Progenitor cell of endocrine pancreas (in vitro differentiated cells): ENCODE measurements at regions not wholly inside any gene's neighbourhood (a gene's known extent, or its start where the extent isn't known, plus 50 kb on each side); places are given as distances from the start of the nearest gene placed in this dataset.
"Not testable (repeated sequence)": the region's sequence is repeated elsewhere in the genome, so short reads cannot be mapped to it uniquely, and the experiment has no call there.

ENCODE experiments used
- DNase-seq: peaks from one replicate; pipeline ENCODE4 v3.0.0; 2021; ENCODE audit warnings: low spot score; ENCODE audit not compliant: unreplicated experiment
- H3K27ac Mint-ChIP-seq: 2 replicates; pipeline ENCODE4 v1.8.0; 2021; ENCODE audit warnings: mild to moderate bottlenecking, moderate library complexity, mixed read lengths
- H3K27me3 Mint-ChIP-seq: 2 replicates; pipeline ENCODE4 v1.8.0; 2021; ENCODE audit warnings: mixed read lengths
- H3K36me3 Mint-ChIP-seq: 2 replicates; pipeline ENCODE4 v1.8.0; 2022; ENCODE audit warnings: mixed read lengths; ENCODE audit not compliant: insufficient read depth
- H3K4me1 Mint-ChIP-seq: 2 replicates; pipeline ENCODE4 v1.8.0; 2021; ENCODE audit warnings: low read depth, mixed read lengths
- H3K4me3 Mint-ChIP-seq: 2 replicates; pipeline ENCODE4 v1.8.0; 2021; ENCODE audit warnings: low read depth, mild to moderate bottlenecking, moderate library complexity, mixed read lengths
- H3K9me3 Mint-ChIP-seq: 2 replicates; pipeline ENCODE4 v1.8.0; 2021; ENCODE audit warnings: low read depth, mixed read lengths
- CTCF ChIP-seq: fragments of 200-600 bp; sonication (generic); IDR thresholded peaks from one replicate; pipeline ENCODE4 v1.5.0; 2021; ENCODE audit warnings: antibody characterized with exemption, mild to moderate bottlenecking; ENCODE audit not compliant: unreplicated experiment

- H3K36me3 Mint-ChIP-seq, result no peaks in the 10 kb centered on the region
- H3K4me3 Mint-ChIP-seq, result no peak overlapping the region
- H3K9me3 Mint-ChIP-seq, result no peaks in the 10 kb centered on the region
- no peak for TF ChIP-seq CTCF
- H3K27ac Mint-ChIP-seq, result no peak overlapping the region
- no peaks in the 10 kb centered on the region for H3K27me3 Mint-ChIP-seq
- DNase-seq, result no peak
- peaks cover 29% of the 10 kb centered on the region for H3K4me1 Mint-ChIP-seq
Measured at GRCh38 chr2:37800176-37800858, 124.8 kb upstream of the RMDN2 start.

- H3K9me3 Mint-ChIP-seq, result peaks cover 11% of the 10 kb centered on the region
- no peak overlapping the region for H3K4me3 Mint-ChIP-seq
- no peak overlapping the region for H3K27ac Mint-ChIP-seq
- no peak for TF ChIP-seq CTCF
- no peaks in the 10 kb centered on the region for H3K27me3 Mint-ChIP-seq
- DNase-seq, result no peak
- peaks cover 11% of the 10 kb centered on the region for H3K4me1 Mint-ChIP-seq
- peaks cover 1% of the 10 kb centered on the region for H3K36me3 Mint-ChIP-seq
Measured at GRCh38 chr2:37802211-37802752, 122.8 kb upstream of the RMDN2 start.

GRCh38 chr2:37802899-37803379 is 122.1 kb upstream of the RMDN2 start:
- no peak for TF ChIP-seq CTCF
- Mint-ChIP-seq H3K27me3 (no peaks in the 10 kb centered on the region), H3K4me1 (peaks cover 8% of the 10 kb centered on the region), H3K36me3 (peaks cover 1% of the 10 kb centered on the region), H3K9me3 (peaks cover 15% of the 10 kb centered on the region), H3K4me3 (no peak overlapping the region), H3K27ac (no peak overlapping the region)
- DNase-seq, result no peak

GRCh38 chr2:37806004-37806403 is 119.1 kb upstream of the RMDN2 start:
- H3K36me3 Mint-ChIP-seq, DNase-seq, H3K27ac Mint-ChIP-seq, H3K4me3 Mint-ChIP-seq, H3K27me3 Mint-ChIP-seq: not testable (repeated sequence)
- Mint-ChIP-seq H3K9me3 (peaks cover 20% of the 10 kb centered on the region), H3K4me1 (peaks cover 10% of the 10 kb centered on the region)

- H3K27ac Mint-ChIP-seq, result no peak overlapping the region
- H3K4me1 Mint-ChIP-seq, result peaks cover 6% of the 10 kb centered on the region
- H3K4me3 Mint-ChIP-seq, result no peak overlapping the region
- H3K9me3 Mint-ChIP-seq, result peaks cover 20% of the 10 kb centered on the region
- peaks cover 1% of the 10 kb centered on the region for H3K36me3 Mint-ChIP-seq
- no peaks in the 10 kb centered on the region for H3K27me3 Mint-ChIP-seq
- DNase-seq, result no peak
- TF ChIP-seq CTCF, result peak; percentile 34
Measured at GRCh38 chr2:37809525-37809924, 115.6 kb upstream of the RMDN2 start.
